HepG2 (cell line): ENCODE measurements at regions not wholly inside any gene's neighbourhood (a gene's known extent, or its start where the extent isn't known, plus 50 kb on each side); places are given as distances from the start of the nearest gene placed in this dataset.

Experiments
- ATAC-seq: fragments of 200-7000 bp; cut with Tn5 transposase; 3 replicates; pipeline ENCODE4 v1.9.1; 2020; ENCODE audit warnings: mild to moderate bottlenecking, moderate library complexity
- BruUV-seq: library from RNA; stranded (reverse); fragments of 400-500 nt; replicated peaks from 2 replicates; lab custom pipeline; 2021; lab: Mats Ljungman, UMichigan
- CTCF ChIA-PET: fragments of 300-600 bp; formaldehyde crosslinking; extraction: SDS; loops from one replicate; lab custom pipeline; 2021; ENCODE audit warnings: low total read pairs, inconsistent platforms, low intra/inter-chr PET ratio; lab: Yijun Ruan, JAX
- POLR2A ChIA-PET: fragments of 350-600 bp; sonication (Branson Sonifier 250); formaldehyde crosslinking; loops from one replicate; lab custom pipeline; 2020; ENCODE audit warnings: antibody characterized with exemption, inconsistent platforms; lab: Yijun Ruan, JAX
- DNase-seq: peaks from one replicate; pipeline ENCODE4 v3.0.0-alpha.2; 2015; ENCODE audit warnings: low spot score
- FAIRE-seq: peaks from 3 replicates; lab custom pipeline; 2011; peaks lifted over from hg19 to GRCh38; lab: Jason Lieb, UNC
- H2AFZ ChIP-seq: one replicate; pipeline ENCODE4 v1.6.1; 2011; ENCODE audit warnings: low read length, inconsistent platforms
- H3K27ac ChIP-seq: fragments of 300-600 bp; 3 replicates; pipeline ENCODE4 v1.8.0; 2011; ENCODE audit warnings: mixed run types, mild to moderate bottlenecking, mixed read lengths, low read length, inconsistent platforms; ENCODE audit not compliant: insufficient read depth; ENCODE audit errors: extremely low read length
- H3K27me3 ChIP-seq, 2 experiments: fragments of 200-600 bp in 1 of 2; 2 replicates in 1 of 2; 3 replicates in 1 of 2; pipeline versions ENCODE4 v1.6.0 to v1.8.0; 2011; ENCODE audit warnings: low read length in 2 of 2, mild to moderate bottlenecking in 2 of 2, moderate library complexity in 2 of 2, inconsistent platforms in 1 of 2; ENCODE audit not compliant: insufficient read depth in 2 of 2, control insufficient read depth in 1 of 2
- H3K36me3 ChIP-seq, 2 experiments: fragments of 200-600 bp in 1 of 2; replicated peaks in 1 of 2; 2 replicates in 1 of 2; 3 replicates in 1 of 2; pipeline versions ENCODE4 v1.5.1 to v1.8.0; 2011; ENCODE audit warnings: low read length in 2 of 2, inconsistent platforms in 1 of 2; ENCODE audit not compliant: insufficient read depth in 2 of 2, control insufficient read depth in 1 of 2
- H3K4me1 ChIP-seq: 2 replicates; pipeline ENCODE4 v1.5.1; 2012; ENCODE audit warnings: low read length, inconsistent platforms; ENCODE audit not compliant: insufficient read depth
- H3K4me2 ChIP-seq: 2 replicates; pipeline ENCODE4 v1.6.0; 2011; ENCODE audit warnings: low read depth, low read length, inconsistent platforms
- H3K4me3 ChIP-seq, 3 experiments: fragments of 200-600 bp in 1 of 3; sonication (generic), shearing (Covaris generic) in 1 of 3; replicated peaks in 1 of 3; 2 replicates each; pipeline ENCODE4 v1.5.1; 2011 to 2016; ENCODE audit warnings: low read length in 3 of 3, inconsistent platforms in 2 of 3, low read depth in 2 of 3, mild to moderate bottlenecking in 2 of 3, control low read depth in 1 of 3, mixed read lengths in 1 of 3; ENCODE audit not compliant: insufficient read depth in 1 of 3
- H3K79me2 ChIP-seq: one replicate; pipeline ENCODE4 v1.6.1; 2011; ENCODE audit warnings: low read length, inconsistent platforms; ENCODE audit not compliant: insufficient read depth
- H3K9ac ChIP-seq: 2 replicates; pipeline ENCODE4 v1.6.0; 2011; ENCODE audit warnings: mild to moderate bottlenecking, low read depth, low read length, inconsistent platforms; ENCODE audit not compliant: insufficient read depth
- H3K9me3 ChIP-seq: 2 replicates; pipeline ENCODE4 v1.5.1; 2012; ENCODE audit warnings: mild to moderate bottlenecking, low read length
- H4K20me1 ChIP-seq: 2 replicates; pipeline ENCODE4 v1.6.0; 2011; ENCODE audit warnings: inconsistent platforms, mild to moderate bottlenecking, low read length, moderate library complexity; ENCODE audit not compliant: insufficient read depth
- ATF2 ChIP-seq: sonication (generic); formaldehyde crosslinking; IDR thresholded peaks from 2 replicates; pipeline ENCODE4 v1.4.0; 2020; ENCODE audit warnings: missing genetic modification reagents
- CHD4 ChIP-seq: fragments of 200-600 bp; sonication (generic); IDR thresholded peaks from 2 replicates; pipeline ENCODE4 v1.7.0; 2017; ENCODE audit warnings: mild to moderate bottlenecking, low read length, borderline replicate concordance
- TARDBP ChIP-seq: sonication (generic); formaldehyde crosslinking; IDR thresholded peaks from 2 replicates; pipeline ENCODE4 v1.8.0; 2022; ENCODE audit warnings: mild to moderate bottlenecking, missing genetic modification reagents
- ZNF264 ChIP-seq: sonication (generic); formaldehyde crosslinking; IDR thresholded peaks from 2 replicates; pipeline ENCODE4 v1.4.0; 2020; ENCODE audit warnings: missing genetic modification reagents
- ZNF382 ChIP-seq: sonication (generic); formaldehyde crosslinking; IDR thresholded peaks from 2 replicates; pipeline ENCODE4 v1.5.0; 2020; ENCODE audit warnings: missing genetic modification reagents, mild to moderate bottlenecking, borderline replicate concordance
- ZNF646 ChIP-seq: sonication (generic); formaldehyde crosslinking; IDR thresholded peaks from 2 replicates; pipeline ENCODE4 v1.9.0; 2021; ENCODE audit warnings: mild to moderate bottlenecking, missing genetic modification reagents
- WGBS: methylation state at CpG from one replicate; pipeline ENCODE4 v1.1.6; 2017; ENCODE audit warnings: low lambda C conversion rate; 5-methylcytosine and 5-hydroxymethylcytosine counted together
- in situ Hi-C: cut with HindIII; loops from 2 replicates; pipeline ENCODE4 v1.10.0; 2017; ENCODE audit warnings: low pct_unique_long_range_greater_than_20kb; ENCODE audit not compliant: extremely low pct_ligation_motif_present
- intact Hi-C: fragments of 100-400 bp; cut with micrococcal nuclease; formaldehyde crosslinking; loops from one replicate; pipeline ENCODE4 v1.10.0; 2022; ENCODE audit not compliant: unreplicated experiment

- TF ChIP-seq ATF2 (no peak), ZNF264 (CRISPR knock-in tag) (no peak)
Measured at GRCh38 chr3:164194842-164195241, 883.5 kb downstream of the SI start (continued).

- H3K27me3 ChIP-seq, result no peaks in the 10 kb centered on the region; a peak in 1 of 5 replicates
- intact Hi-C loops, result no loop called here
- ChIA-PET POLR2A (no interaction called here), CTCF (no interaction called here)
- FAIRE-seq (no peak), ATAC-seq (no peak), DNase-seq (no peak)
- no peak overlapping the region for H3K4me2 ChIP-seq
- H4K20me1 ChIP-seq, result no peaks in the 10 kb centered on the region
- no peak overlapping the region for H3K4me3 ChIP-seq
- WGBS, result 0% methylated on average over 1 of the region's 4 CpGs
- H3K9ac ChIP-seq, result no peak overlapping the region
- no peaks in the 10 kb centered on the region for H3K79me2 ChIP-seq
- no peak for TF ChIP-seq ZNF382
- TF ChIP-seq ZNF646 (CRISPR knock-in tag), result no peak
- TF ChIP-seq TARDBP (CRISPR knock-in tag), result no peak
- no peak for TF ChIP-seq CHD4
- in situ Hi-C loops, result no loop called here
- no TSS peak for BruUV-seq
- no peaks in the 10 kb centered on the region for H3K9me3 ChIP-seq
- no peak overlapping the region for H2AFZ ChIP-seq
- H3K4me1 ChIP-seq, result no peaks in the 10 kb centered on the region
- H3K36me3 ChIP-seq, result no peaks in the 10 kb centered on the region
- H3K27ac ChIP-seq, result no peak overlapping the region
Measured at GRCh38 chr3:164192974-164193373, 885.3 kb downstream of the SI start.
